ENCODE measurements at regions not wholly inside any gene's neighbourhood (a gene's known extent, or its start where the extent isn't known, plus 50 kb on each side); places are given as distances from the start of the nearest gene placed in this dataset.
A peak's percentile ranks its signal among the peaks of the same experiment; 100 is the strongest.
"Not testable (repeated sequence)": the region's sequence is repeated elsewhere in the genome, so short reads cannot be mapped to it uniquely, and the experiment has no call there.

GRCh38 chr2:47295131-47295980 lies 73.8 kb upstream of the EPCAM start:
- no peak for DNase-seq

- DNase-seq, result no peak
These were observed 75.1 kb upstream of the EPCAM start for GRCh38 chr2:47293976-47294375.

- DNase-seq, result no peak
These were observed 80.2 kb upstream of the EPCAM start for GRCh38 chr2:47288864-47289263.

GRCh38 chr2:47283659-47284058 lies 85.5 kb upstream of the EPCAM start:
- no peak for DNase-seq

DNA sequence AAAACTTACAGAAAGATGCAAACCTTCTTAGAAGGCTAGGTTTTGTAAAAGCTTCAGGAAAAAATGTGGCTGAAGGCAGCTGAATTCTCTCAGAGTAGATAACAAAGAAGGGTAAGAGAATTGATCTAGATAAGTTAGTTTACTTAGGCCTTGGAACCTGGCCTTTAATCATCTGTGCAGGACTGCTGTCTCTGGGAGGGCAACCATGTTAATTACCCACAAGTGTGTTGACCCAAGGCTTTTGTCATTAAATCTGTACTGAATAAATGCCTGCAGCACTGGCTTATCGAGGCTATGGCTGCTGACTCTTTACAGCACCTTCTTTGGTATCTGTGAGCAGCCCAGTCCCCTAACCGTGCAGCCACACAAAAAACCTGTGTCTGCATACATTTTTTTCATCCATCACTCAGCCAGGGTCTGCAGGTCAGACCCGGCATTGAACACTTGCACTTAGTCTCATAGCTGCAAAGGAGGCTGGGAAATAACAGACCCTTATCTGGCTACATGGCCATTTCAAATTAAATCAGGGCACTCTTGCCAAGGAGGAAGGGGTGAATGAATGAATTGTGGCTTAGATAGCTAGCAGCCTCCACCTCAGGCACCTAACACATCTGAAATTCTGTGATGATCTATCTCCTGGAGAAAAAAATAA lies 86.4 kb upstream of the EPCAM start:
- no peak for DNase-seq

DNA sequence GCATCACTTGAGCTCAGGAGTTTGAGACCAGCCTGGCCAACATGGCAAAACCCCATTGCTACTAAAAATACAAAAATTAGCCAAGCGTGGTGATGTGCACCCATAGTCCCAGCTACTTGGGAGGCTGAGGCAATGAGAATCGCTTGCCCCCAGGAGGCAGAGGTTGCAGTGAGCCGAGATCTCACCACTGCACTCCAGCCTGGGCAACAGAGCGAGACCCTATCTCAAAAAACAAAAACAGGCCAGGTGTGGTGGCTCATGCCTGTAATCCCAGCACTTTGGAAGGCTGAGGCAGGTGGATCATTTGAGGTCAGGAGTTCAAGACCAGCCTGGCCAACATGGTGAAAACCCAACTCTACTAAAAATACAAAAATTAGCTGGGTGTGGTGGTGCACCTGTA lies 89.6 kb upstream of the EPCAM start:
- DNase-seq, result not testable (repeated sequence)

- DNase-seq, result no peak
These were observed 91.1 kb upstream of the EPCAM start for GRCh38 chr2:47277987-47278386.

GRCh38 chr2:47277187-47277586 lies 91.9 kb upstream of the EPCAM start:
- no peak for DNase-seq

- no peak for DNase-seq
These were observed 93.0 kb upstream of the EPCAM start for GRCh38 chr2:47276061-47276460.

- no peak for DNase-seq
These were observed 94.9 kb upstream of the EPCAM start for GRCh38 chr2:47274054-47274782.

DNA sequence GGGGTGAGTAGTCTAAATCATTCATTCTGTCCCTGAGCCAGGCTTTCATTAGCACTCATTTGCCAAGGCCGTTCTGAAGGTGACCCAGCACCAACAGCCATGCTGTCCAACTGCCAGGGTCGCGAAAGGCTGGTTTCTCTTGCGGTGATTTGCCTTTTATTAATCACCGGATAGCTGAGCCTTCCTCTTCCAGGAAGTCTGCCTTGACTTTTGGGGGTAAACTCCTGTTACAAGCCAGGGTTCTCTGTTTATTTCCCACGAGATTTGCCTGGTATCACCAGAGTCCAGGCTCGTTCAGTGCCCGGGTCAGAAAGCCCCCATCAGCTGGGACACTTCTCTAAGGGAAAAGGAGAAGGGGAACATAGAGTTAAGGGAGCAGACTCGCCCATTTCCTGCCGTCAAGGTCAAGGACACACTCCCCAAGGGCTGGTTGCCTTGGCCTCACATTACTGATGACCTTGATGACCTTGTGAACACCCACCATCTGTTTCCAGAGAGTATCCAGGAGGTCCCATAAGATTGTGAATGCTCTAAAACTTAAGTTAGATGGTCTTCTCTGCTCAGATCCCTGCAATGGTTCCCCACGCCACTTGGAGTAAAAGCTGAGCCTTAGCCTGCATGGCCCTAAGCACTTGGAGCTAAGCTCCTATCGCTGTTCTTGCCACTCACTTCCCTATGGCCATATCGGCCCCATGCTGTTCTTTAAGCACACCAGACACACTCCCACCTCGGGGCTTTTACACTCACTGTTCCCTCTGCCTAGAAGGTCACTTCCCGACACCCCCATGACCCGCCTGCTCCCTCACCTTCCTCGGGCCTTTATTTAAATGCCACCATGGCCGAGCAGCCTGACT lies 96.0 kb upstream of the EPCAM start:
- no peak for DNase-seq

- DNase-seq, result peak; percentile 9
These were observed 95.9 kb upstream of the CALM2 start for GRCh38 chr2:47272031-47272864.

- peak; percentile 7 for DNase-seq
These were observed 95.0 kb upstream of the CALM2 start for GRCh38 chr2:47271054-47272000.

- no peak for DNase-seq
These were observed 94.1 kb upstream of the CALM2 start for GRCh38 chr2:47270421-47270820.

DNA sequence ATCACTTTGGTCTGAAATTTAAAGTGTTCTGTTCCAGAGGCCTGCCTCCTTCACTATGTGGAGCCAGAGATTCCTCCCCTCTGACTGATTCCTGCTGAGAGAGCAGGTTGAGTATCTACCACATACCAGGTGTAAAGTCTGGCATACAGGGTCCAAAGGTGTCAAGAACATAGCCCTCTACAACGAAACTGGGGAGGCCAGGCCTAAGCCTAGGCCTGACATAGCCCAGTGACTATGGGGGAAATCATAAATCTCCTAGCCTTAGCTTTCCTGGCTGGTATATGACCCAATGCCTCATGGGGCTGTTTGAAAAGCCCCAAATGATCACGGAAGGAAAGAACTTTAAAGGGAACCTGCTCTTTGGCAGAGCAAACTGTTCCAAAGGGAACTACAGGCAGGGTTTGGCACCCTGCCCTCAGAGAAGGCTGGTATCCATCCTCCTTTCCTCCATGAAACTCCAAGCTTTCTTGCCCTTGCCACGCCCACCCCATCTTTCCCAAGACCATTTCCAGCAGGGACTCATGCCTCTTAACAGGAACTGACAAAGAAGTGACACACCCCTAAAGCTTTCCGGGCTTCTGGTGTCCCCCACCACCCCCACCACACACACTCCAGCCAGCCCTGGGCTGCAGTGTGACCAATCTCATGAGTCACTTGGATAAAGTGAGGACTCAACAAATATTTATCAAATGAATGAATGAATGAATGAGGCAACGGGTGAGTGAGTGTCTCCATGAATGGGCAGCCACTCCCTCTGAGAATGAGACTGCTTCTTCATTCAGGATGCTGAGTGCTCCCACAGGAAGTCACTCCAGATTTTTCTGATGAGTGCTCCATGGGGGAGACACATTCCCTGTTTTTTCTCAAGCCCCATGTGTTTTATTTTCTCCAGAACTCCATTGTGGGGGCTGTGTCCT lies 93.3 kb upstream of the CALM2 start:
- no peak for DNase-seq

DNA sequence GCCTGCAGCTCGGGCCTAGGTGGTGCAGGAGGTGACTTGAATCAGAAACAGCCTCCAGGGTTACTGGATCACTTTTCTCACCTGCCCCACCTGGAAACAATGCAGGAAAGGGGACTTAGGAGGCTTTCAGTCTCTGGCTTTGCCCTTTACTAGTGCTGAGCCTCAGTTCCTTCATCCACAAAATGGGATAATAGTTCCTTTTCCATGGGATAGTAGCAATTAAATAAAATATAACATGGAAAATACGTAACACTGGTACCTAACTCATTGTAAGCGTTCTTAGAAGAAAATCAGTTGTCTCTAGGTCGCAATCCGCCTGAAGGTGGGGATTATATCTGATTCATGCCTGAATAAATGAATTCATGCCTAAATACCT lies 91.4 kb upstream of the CALM2 start:
- DNase-seq, result no peak

- DNase-seq, result no peak
These were observed 90.8 kb upstream of the CALM2 start for GRCh38 chr2:47266939-47267710.

GRCh38 chr2:47265751-47266231 lies 89.5 kb upstream of the CALM2 start:
- DNase-seq, result no peak

GRCh38 chr2:47265158-47265557 lies 88.8 kb upstream of the CALM2 start:
- no peak for DNase-seq

Data from NCI-H1092 (cell line).